Stomach (tissue), 8 donors: ENCODE measurements at regions not wholly inside any gene's neighbourhood (a gene's known extent, or its start where the extent isn't known, plus 50 kb on each side); places are given as distances from the start of the nearest gene placed in this dataset.

Experiments used
- DNase-seq, 2 donors: peaks; one replicate each; pipeline versions ENCODE4 v3.0.0 to v3.0.0-alpha.2; 2013 to 2019
- H3K27ac ChIP-seq, 5 donors: fragments of 200-600 bp in 4 of 5; sonication (generic) in 4 of 5; one replicate each; pipeline ENCODE4 v1.5.1; 2013 to 2019; ENCODE audit warnings: mild to moderate bottlenecking in 1 of 5, moderate library complexity in 1 of 5
- H3K27me3 ChIP-seq, 3 donors: fragments of 200-600 bp; sonication (generic); one replicate each; pipeline ENCODE4 v1.5.1; 2017 to 2019; ENCODE audit warnings: mixed run types in 1 of 3
- H3K36me3 ChIP-seq, 4 donors: fragments of 200-600 bp; sonication (generic); 1 replicate in 3 of 4; 2 replicates in 1 of 4; pipeline ENCODE4 v1.5.1; 2016 to 2019
- H3K4me1 ChIP-seq, 4 donors: fragments of 200-600 bp; sonication (generic); one replicate each; pipeline ENCODE4 v1.5.1; 2016 to 2019
- H3K4me3 ChIP-seq, 4 donors: fragments of 200-600 bp; sonication (generic) in 3 of 4; one replicate each; pipeline ENCODE4 v1.5.1; 2016 to 2019; ENCODE audit warnings: mild to moderate bottlenecking in 1 of 4
- H3K9me3 ChIP-seq, 4 donors: fragments of 200-600 bp; sonication (generic); one replicate each; pipeline ENCODE4 v1.5.1; 2016 to 2019
- CTCF ChIP-seq, 7 experiments: fragments of 450-650 bp in 4 of 7; fragments of 200-600 bp in 3 of 7; sonication (generic) in 3 of 7; IDR thresholded peaks; one replicate each; pipeline ENCODE4 v1.5.1; 2016 to 2019; ENCODE audit warnings: antibody characterized with exemption in 7 of 7, control low read depth in 2 of 7, mild to moderate bottlenecking in 1 of 7
- EP300 ChIP-seq: sonication (generic); formaldehyde crosslinking; IDR thresholded peaks from one replicate; pipeline ENCODE4 v1.6.1; 2017; ENCODE audit warnings: antibody characterized with exemption
- POLR2A ChIP-seq, 4 donors: fragments of 450-650 bp; IDR thresholded peaks; one replicate each; pipeline ENCODE4 v1.6.1; 2016; ENCODE audit warnings: antibody characterized with exemption in 4 of 4, control low read depth in 2 of 4, mild to moderate bottlenecking in 1 of 4, moderate library complexity in 1 of 4
- POLR2AphosphoS5 ChIP-seq, 3 donors: sonication (generic); formaldehyde crosslinking; IDR thresholded peaks; one replicate each; pipeline ENCODE4 v1.6.1; 2016; ENCODE audit warnings: antibody characterized with exemption in 3 of 3
- WGBS, 5 donors: extraction: QIAGEN DNeasy Blood & Tissue Kit in 3 of 5; methylation state at CpG; one replicate each; pipeline versions ENCODE4 v1.1.5 to v1.1.7; 2013 to 2018; 5-methylcytosine and 5-hydroxymethylcytosine counted together
- intact Hi-C: fragments of 100-400 bp; cut with DNase I; formaldehyde crosslinking; loops from one replicate; pipeline ENCODE4 v1.15.1; 2023; ENCODE audit warnings: low total_unique reads
- donor health status: healthy with polysubstance abuse.
- donor health status: Bipolar disorder and iron deficiency.
- donor health status: healthy.

GRCh38 chr20:53843645-53844044 is 226.7 kb downstream of the BCAS1 start:
- H3K27ac ChIP-seq: no peak overlapping the region
- no peaks in the 10 kb centered on the region for H3K9me3 ChIP-seq
- peaks cover 0 to 33% (median 6%) of the 10 kb centered on the region in 4 donors for H3K4me1 ChIP-seq
- no peaks in the 10 kb centered on the region for H3K36me3 ChIP-seq
- H3K27me3 ChIP-seq: no peaks in the 10 kb centered on the region
- no peak for DNase-seq
- no peak overlapping the region for H3K4me3 ChIP-seq
- intact Hi-C loops: no loop called here
- WGBS, 5 donors: 86 to 100% (median 94%) methylated on average over 2 of the region's 2 CpGs
- TF ChIP-seq EP300 (no peak), POLR2A (IDR thresholded peaks at IDR 0.05) (no peak), CTCF (IDR thresholded peaks at IDR 0.05) (no peak), POLR2AphosphoS5 (IDR thresholded peaks at IDR 0.05) (no peak)

- no peaks in the 10 kb centered on the region for H3K9me3 ChIP-seq
- H3K4me3 ChIP-seq: no peak overlapping the region
- H3K27me3 ChIP-seq: no peaks in the 10 kb centered on the region
- intact Hi-C loops: no loop called here
- no peaks in the 10 kb centered on the region for H3K36me3 ChIP-seq
- TF ChIP-seq POLR2AphosphoS5 (IDR thresholded peaks at IDR 0.05) (no peak), EP300 (no peak), POLR2A (IDR thresholded peaks at IDR 0.05) (no peak), CTCF (IDR thresholded peaks at IDR 0.05) (no peak)
- 80 to 95% (median 92%) methylated on average over 1 of the region's 1 CpG for WGBS, 5 donors
- H3K4me1 ChIP-seq: peaks cover 0 to 38% (median 6%) of the 10 kb centered on the region in 4 donors
- peak overlapping the region in 3 of 5 donors; percentile 38 to 64 (median 54) for H3K27ac ChIP-seq
- DNase-seq: no peak
These were observed 227.9 kb downstream of the BCAS1 start for GRCh38 chr20:53842301-53843099.

GRCh38 chr20:53841741-53842140 is 228.7 kb downstream of the BCAS1 start:
- Histone ChIP-seq H3K9me3 (no peaks in the 10 kb centered on the region), H3K27ac (peak overlapping the region in 1 of 5 donors; percentile 64), H3K27me3 (no peaks in the 10 kb centered on the region), H3K36me3 (no peaks in the 10 kb centered on the region), H3K4me1 (peaks cover 0 to 34% (median 6%) of the 10 kb centered on the region in 4 donors), H3K4me3 (no peak overlapping the region)
- TF ChIP-seq POLR2AphosphoS5 (IDR thresholded peaks at IDR 0.05): no peak
- no peak for TF ChIP-seq CTCF (IDR thresholded peaks at IDR 0.05)
- no peak for TF ChIP-seq EP300
- TF ChIP-seq POLR2A (IDR thresholded peaks at IDR 0.05): no peak
- WGBS, 5 donors: 58 to 79% (median 65%) methylated on average over 3 of the region's 3 CpGs
- intact Hi-C loops: no loop called here
- no peak for DNase-seq

- Histone ChIP-seq H3K27me3 (no peaks in the 10 kb centered on the region), H3K36me3 (no peaks in the 10 kb centered on the region), H3K4me1 (peaks cover 0 to 28% (median 6%) of the 10 kb centered on the region in 4 donors), H3K4me3 (no peak overlapping the region), H3K27ac (no peak overlapping the region), H3K9me3 (no peaks in the 10 kb centered on the region)
- DNase-seq: no peak
- no peak for TF ChIP-seq POLR2A (IDR thresholded peaks at IDR 0.05)
- no peak for TF ChIP-seq CTCF (IDR thresholded peaks at IDR 0.05)
- TF ChIP-seq POLR2AphosphoS5 (IDR thresholded peaks at IDR 0.05): no peak
- no peak for TF ChIP-seq EP300
- intact Hi-C loops: no loop called here
These were observed 229.9 kb downstream of the BCAS1 start for GRCh38 chr20:53840532-53840931.
